GM06990 (cell line): ENCODE measurements at regions not wholly inside any gene's neighbourhood (a gene's known extent, or its start where the extent isn't known, plus 50 kb on each side); places are given as distances from the start of the nearest gene placed in this dataset.
A peak's percentile ranks its signal among the peaks of the same experiment; 100 is the strongest.

Source experiments
- DNase-seq: peaks from one replicate; pipeline ENCODE4 v3.0.0-alpha.2; 2011; ENCODE audit not compliant: insufficient read length; ENCODE audit errors: extremely low read depth
- H3K27me3 ChIP-seq: replicated peaks from 2 replicates; pipeline ENCODE4 v1.6.0; 2011; ENCODE audit warnings: low read length; ENCODE audit not compliant: control insufficient read depth, insufficient read depth
- H3K36me3 ChIP-seq: 2 replicates; pipeline ENCODE4 v1.5.1; 2011; ENCODE audit warnings: low read length; ENCODE audit not compliant: control insufficient read depth, insufficient read depth
- H3K4me3 ChIP-seq: replicated peaks from 2 replicates; pipeline ENCODE4 v1.5.1; 2011; ENCODE audit warnings: low read depth, mild to moderate bottlenecking, control low read depth, low read length
- TF ChIP-seq, protein P1 (sequence below): IDR thresholded peaks from 2 replicates; pipeline ENCODE4 v1.5.1; 2011; ENCODE audit warnings: low read length, control low read depth, mild to moderate bottlenecking, inconsistent platforms; ENCODE audit not compliant: insufficient read depth, poor library complexity, severe bottlenecking

- no peaks in the 10 kb centered on the region for H3K36me3 ChIP-seq
- H3K27me3 ChIP-seq: no peaks in the 10 kb centered on the region
- H3K4me3 ChIP-seq: no peak overlapping the region
- DNase-seq: no peak
- TF ChIP-seq, protein P1, sequence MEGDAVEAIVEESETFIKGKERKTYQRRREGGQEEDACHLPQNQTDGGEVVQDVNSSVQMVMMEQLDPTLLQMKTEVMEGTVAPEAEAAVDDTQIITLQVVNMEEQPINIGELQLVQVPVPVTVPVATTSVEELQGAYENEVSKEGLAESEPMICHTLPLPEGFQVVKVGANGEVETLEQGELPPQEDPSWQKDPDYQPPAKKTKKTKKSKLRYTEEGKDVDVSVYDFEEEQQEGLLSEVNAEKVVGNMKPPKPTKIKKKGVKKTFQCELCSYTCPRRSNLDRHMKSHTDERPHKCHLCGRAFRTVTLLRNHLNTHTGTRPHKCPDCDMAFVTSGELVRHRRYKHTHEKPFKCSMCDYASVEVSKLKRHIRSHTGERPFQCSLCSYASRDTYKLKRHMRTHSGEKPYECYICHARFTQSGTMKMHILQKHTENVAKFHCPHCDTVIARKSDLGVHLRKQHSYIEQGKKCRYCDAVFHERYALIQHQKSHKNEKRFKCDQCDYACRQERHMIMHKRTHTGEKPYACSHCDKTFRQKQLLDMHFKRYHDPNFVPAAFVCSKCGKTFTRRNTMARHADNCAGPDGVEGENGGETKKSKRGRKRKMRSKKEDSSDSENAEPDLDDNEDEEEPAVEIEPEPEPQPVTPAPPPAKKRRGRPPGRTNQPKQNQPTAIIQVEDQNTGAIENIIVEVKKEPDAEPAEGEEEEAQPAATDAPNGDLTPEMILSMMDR: no peak
Measured at GRCh38 chr20:20839771-20840170, 127.3 kb upstream of the RALGAPA2 start.

GRCh38 chr20:20837574-20838021 is 125.2 kb upstream of the RALGAPA2 start:
- TF ChIP-seq, protein P1: peak; percentile 59
- H3K4me3 ChIP-seq: no peak overlapping the region
- H3K27me3 ChIP-seq: no peaks in the 10 kb centered on the region; the same call in 1 of the 2 replicates
- no peaks in the 10 kb centered on the region for H3K36me3 ChIP-seq
- no peak for DNase-seq

DNA sequence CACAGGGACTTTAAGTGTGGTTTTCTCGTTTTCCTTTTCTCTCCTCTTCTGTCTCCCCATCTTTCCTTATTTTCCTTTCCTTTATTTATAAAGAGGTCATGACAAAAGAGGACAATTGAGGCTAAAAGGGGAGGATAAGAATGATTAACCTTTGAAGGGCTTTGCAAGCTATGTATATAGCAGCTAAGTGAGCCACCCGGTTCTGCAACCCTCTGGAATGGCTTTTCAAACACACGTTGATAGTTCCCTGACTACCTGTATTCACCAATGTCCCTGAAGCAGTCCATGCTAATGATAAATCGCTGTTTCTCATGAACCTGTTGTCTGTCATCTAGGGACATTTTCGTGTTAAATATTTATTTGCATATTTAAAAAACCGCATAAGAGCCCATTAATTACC is 124.4 kb upstream of the RALGAPA2 start:
- TF ChIP-seq, protein P1: no peak
- H3K36me3 ChIP-seq: no peaks in the 10 kb centered on the region
- no peaks in the 10 kb centered on the region; the same call in none of the 2 replicates for H3K27me3 ChIP-seq
- no peak for DNase-seq
- no peak overlapping the region for H3K4me3 ChIP-seq

DNA sequence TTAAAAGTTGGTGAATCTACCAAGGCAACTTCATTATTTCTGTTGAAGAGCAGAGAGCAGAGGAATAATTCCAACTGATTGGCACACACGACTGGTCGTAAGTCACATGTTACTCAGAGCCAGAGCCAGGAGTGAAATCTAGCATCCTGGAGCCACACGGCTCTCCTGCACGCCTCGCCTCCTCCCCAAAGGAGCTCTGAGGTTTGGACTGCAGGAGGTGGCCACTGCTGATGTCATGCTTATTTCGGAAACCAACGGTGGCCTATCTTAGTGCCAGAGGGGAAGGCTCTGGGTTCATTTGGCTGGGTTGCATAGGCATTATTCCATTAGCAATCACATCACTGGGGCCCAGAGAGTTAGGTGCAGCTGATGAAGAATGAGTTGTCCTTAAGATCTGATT is 123.5 kb upstream of the RALGAPA2 start:
- no peaks in the 10 kb centered on the region for H3K36me3 ChIP-seq
- H3K27me3 ChIP-seq: no peaks in the 10 kb centered on the region; the same call in none of the 2 replicates
- H3K4me3 ChIP-seq: no peak overlapping the region
- TF ChIP-seq, protein P1: no peak
- no peak for DNase-seq

DNA sequence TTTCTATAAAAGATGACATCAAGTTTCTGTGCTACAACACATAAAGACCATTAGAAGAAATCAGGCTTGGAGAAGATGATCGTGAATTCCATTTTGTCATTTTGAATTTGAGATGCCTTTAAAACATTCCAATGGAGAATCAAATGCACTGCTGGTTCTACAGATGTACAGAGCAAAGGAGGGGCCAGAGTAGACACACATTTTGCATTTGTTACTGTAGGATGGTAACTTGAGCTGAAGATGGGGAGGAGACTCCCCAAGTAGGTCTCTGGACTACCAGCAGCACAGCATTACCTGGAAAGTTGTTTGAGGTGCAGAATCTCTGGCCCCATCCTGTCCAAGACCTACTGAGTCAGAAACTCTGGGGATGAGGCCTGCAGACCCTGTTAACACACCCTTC is 121.6 kb upstream of the RALGAPA2 start:
- TF ChIP-seq, protein P1: no peak
- no peak for DNase-seq
- no peak overlapping the region for H3K4me3 ChIP-seq

DNA sequence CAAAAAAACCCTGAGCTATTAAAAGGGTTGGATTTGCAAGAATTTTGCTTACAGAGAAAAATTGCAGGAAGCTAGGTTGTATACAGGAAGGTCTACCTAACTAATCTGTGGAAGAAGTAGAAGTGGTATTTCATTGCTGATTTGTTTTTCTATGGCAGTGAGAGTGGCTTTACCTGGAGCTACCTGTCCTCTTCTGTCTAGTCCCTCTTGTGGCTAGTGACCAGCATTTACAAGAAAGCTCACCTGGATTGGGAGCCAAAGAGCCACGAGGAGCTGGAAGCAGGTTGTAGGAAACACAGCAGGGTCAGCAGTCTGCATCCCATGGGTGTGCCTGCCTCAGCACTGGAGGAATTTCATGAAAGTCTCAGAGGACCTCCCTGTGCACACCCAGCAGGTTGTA is 120.3 kb upstream of the RALGAPA2 start:
- DNase-seq: no peak
- Histone ChIP-seq H3K4me3 (no peak overlapping the region), H3K36me3 (no peaks in the 10 kb centered on the region), H3K27me3 (no peaks in the 10 kb centered on the region; the same call in none of the 2 replicates)
- TF ChIP-seq, protein P1: no peak

More for the DNA sequence above, 121.6 kb upstream of the RALGAPA2 start:
- Histone ChIP-seq H3K27me3 (no peaks in the 10 kb centered on the region; the same call in none of the 2 replicates), H3K36me3 (no peaks in the 10 kb centered on the region)
